Choroid plexus epithelial cell (primary cell): ENCODE measurements at regions not wholly inside any gene's neighbourhood (a gene's known extent, or its start where the extent isn't known, plus 50 kb on each side); places are given as distances from the start of the nearest gene placed in this dataset.
"Not testable (repeated sequence)": the region's sequence is repeated elsewhere in the genome, so short reads cannot be mapped to it uniquely, and the experiment has no call there.

ENCODE experiments used
- DNase-seq: peaks from one replicate; pipeline ENCODE4 v3.0.0-alpha.2; 2010; ENCODE audit warnings: low read depth
- H3K4me3 ChIP-seq: 2 replicates; pipeline ENCODE4 v1.5.1; 2011; ENCODE audit warnings: low read depth, mild to moderate bottlenecking, control low read depth, low read length, moderate library complexity
- TF ChIP-seq, protein P1 (sequence below): conservative IDR thresholded peaks from 2 replicates; pipeline ENCODE4 v1.5.1; 2011; ENCODE audit warnings: low read depth, mild to moderate bottlenecking, control low read depth, inconsistent platforms, low read length, moderate library complexity

DNA sequence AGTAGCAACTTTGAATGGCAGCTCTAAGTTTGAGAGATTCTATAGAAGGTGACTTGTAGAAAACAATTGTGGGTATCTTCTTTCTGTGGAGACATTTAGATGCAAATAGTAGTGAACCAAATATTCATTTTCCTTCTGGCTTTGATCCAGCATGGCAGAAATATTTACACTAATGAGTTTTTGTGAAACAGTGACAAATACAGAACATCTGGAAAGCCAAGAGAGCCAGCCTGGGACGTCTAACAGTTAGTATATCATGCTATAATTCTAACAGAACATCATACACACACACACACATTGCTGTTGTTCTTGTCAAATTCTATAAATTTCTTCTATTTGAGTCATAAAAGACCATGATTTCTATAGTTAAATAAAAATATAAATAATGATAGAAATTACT, 1777.9 kb downstream of the ARAP2 start:
- H3K4me3 ChIP-seq = no peak overlapping the region
- TF ChIP-seq, protein P1, sequence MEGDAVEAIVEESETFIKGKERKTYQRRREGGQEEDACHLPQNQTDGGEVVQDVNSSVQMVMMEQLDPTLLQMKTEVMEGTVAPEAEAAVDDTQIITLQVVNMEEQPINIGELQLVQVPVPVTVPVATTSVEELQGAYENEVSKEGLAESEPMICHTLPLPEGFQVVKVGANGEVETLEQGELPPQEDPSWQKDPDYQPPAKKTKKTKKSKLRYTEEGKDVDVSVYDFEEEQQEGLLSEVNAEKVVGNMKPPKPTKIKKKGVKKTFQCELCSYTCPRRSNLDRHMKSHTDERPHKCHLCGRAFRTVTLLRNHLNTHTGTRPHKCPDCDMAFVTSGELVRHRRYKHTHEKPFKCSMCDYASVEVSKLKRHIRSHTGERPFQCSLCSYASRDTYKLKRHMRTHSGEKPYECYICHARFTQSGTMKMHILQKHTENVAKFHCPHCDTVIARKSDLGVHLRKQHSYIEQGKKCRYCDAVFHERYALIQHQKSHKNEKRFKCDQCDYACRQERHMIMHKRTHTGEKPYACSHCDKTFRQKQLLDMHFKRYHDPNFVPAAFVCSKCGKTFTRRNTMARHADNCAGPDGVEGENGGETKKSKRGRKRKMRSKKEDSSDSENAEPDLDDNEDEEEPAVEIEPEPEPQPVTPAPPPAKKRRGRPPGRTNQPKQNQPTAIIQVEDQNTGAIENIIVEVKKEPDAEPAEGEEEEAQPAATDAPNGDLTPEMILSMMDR = no peak
- DNase-seq = no peak

DNA sequence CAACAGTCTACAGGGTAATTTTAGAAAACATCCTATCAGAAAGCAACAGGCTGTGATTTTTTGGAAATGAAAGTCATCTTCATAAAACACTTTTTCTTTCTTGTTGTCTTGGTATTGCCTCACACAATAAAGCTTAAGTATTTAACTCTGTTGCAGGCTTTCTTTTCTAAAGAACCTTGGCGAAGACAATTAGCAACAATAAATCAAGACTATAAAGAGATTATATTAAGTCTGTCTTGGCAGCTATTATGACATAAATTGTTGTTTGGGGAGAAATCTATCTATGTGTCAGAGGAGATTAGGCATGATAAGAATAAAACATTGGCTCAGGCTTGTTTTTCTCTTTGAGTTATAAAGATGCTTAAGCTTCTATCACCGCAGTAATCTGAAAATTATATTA, 1774.8 kb downstream of the ARAP2 start:
- no peak for DNase-seq
- TF ChIP-seq, protein P1 = no peak

DNA sequence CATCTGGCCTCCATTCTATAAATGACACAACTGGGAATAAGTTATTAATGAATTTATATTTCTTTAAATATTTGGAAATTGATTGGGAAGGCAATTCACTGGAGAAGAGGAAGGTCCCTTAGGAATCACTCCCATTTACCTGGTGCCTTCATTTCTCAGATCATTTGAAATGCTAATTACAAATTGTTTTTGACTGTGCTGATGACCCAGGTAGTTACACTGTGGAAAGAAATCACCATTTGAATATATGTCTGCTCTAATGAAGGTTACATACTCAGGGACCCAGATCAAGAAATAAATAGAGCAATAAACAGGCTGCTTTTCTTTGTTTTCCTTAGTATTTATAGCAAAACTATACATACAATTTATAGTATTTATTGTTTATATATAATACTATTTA, 1759.1 kb downstream of the ARAP2 start:
- DNase-seq = no peak
- TF ChIP-seq, protein P1 = no peak
- H3K4me3 ChIP-seq = no peak overlapping the region

More for the DNA sequence above, 1774.8 kb downstream of the ARAP2 start:
- no peak overlapping the region for H3K4me3 ChIP-seq

DNA sequence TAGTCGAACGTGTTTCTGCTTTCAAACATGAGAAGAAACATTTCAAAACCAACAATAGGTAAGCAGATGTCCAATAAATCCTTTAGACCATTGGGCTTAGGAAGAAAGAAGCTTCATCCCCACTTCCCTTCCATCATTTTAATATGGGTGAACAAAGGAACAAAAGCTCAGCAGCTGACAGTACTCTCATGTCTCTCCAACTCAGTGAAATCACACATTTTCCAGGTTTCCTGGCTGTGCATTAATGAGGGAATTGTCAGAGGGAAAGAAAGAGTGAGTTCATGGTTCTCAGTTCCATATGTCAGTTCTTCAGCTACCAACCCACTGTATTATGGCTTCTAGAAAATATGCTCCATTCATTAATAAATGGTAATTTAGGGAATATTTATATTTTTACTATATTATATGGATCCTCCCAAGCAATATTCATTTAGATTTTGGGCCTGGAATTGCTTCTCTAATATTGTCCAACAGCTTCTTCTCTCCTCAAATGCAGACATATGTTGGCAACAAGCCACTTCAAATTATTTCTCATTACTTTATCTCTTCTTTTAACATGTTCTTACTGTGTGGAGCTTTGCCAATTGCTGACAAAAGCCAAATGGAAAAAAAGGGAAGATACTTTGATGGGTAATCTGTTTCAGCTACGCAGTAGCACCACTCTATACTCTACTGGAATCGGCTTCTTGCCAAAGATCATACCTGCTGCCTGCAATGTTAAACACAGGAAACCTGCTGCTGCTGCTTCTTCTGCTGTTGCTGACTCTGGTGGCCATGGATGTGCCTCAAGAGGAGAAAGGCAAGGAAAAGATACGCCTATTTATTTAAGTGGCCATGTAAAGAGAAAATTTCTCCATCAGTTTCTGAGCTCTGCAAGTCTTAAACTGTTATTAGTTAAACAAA, 1757.6 kb downstream of the ARAP2 start:
- no peak overlapping the region for H3K4me3 ChIP-seq
- TF ChIP-seq, protein P1 = no peak
- no peak for DNase-seq

DNA sequence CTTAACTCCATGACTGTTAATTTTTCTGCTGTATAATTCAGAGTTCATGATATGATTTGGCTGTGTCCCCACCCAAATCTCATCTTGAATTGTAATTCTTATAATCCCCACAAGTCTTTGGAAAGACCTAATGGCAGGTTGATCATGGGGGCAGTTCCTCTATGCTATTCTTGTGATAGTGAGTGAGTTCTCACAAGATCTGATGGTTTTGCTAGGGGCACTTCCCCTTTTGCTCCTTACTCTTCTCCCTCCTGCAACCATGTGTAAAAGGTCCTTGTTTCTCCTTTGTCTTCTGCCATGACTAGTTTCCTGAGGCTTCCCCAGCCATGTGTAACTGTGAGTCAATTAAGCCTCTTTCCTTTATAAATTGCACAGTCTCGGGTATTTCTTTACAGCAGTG, 1751.9 kb downstream of the ARAP2 start:
- DNase-seq = no peak
- no peak overlapping the region for H3K4me3 ChIP-seq
- TF ChIP-seq, protein P1 = no peak

DNA sequence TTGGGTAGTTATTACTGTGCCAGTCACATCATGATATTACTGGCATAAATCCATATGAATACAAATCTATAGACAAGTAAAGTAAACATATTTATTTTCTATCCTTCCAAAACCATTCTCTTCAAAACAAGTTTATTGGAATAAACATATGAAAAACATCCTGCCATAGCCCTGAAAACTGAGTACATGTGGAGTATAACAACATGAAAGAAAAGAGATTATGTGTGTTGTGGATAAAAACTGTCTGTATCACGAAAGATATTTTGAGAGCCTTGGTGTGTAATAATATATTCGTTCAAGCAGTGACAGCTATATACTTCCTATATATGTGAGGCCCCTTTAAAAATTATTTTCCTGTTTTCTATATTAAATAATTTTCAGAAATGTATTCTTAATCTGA, 1742.2 kb downstream of the ARAP2 start:
- no peak overlapping the region for H3K4me3 ChIP-seq
- TF ChIP-seq, protein P1 = no peak
- no peak for DNase-seq

DNA sequence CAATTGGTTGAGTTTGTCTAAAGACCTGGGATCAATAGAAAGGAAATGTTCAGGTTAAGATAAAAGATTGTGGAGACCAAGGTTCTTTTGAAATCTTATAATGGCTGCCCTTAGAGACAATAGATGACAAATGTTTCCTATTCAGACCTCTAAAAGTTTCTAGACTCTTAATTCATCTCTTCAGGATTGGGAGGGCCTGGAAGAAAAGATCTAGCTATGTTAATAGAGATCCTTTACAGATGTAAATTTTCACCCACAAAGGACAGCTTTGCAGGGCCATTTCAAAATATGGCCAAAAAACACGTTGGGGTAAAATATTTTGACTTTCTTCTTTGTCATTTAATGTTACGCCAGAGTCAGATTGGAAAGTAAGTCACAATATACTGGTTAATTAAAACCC, 1739.6 kb downstream of the ARAP2 start:
- DNase-seq, H3K4me3 ChIP-seq: not testable (repeated sequence)

DNA sequence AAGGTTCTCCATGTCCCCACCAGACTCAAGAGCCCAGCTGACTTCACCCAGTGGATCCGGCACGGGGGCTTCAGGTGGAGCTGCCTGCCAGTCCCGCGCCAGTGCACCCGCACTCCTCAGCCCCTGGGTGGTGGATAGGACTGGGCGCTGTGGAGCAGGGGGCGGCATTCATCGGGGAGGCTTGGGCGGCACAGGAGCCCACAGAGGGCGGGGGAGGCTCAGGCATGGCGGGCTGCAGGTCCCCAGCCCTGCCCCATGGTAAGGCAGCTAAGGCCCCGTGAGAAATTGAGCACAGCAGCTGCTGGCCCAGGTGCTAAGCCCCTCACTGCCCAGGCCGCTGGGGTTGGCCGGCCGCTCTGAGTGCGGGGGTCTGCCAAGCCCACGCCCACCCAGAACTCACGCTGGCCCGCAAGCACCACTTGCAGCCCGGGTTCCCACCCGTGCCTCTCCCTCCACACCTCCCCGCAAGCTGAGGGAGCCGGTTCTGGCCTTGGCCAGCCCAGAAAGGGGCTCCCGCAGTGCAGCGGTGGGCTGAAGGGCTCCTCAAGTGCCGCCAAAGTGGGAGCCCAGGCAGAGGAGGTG, 1737.7 kb downstream of the ARAP2 start:
- not testable (repeated sequence) for DNase-seq, H3K4me3 ChIP-seq
